ENCODE measurements at regions not wholly inside any gene's neighbourhood (a gene's known extent, or its start where the extent isn't known, plus 50 kb on each side); places are given as distances from the start of the nearest gene placed in this dataset.

GRCh38 chrX:9233141-9233540 lies 199.2 kb upstream of the FAM9B start:
- H3K79me2 ChIP-seq (ENCODE audit: control insufficient read depth, insufficient read depth, low read length): no peaks in the 10 kb centered on the region
- H3K4me3 ChIP-seq (ENCODE audit: control insufficient read depth in 2 of 3, extremely low read depth in 1 of 3, insufficient read depth in 2 of 3, low read depth in 1 of 3, low read length in 3 of 3): no peak overlapping the region
- no peak overlapping the region for H2AFZ ChIP-seq (ENCODE audit: control insufficient read depth, low read length)
- FAIRE-seq (no peak), DNase-seq (ENCODE audit: low read depth, low spot score) (no peak)
- no peaks in the 10 kb centered on the region for H3K36me3 ChIP-seq (ENCODE audit: control insufficient read depth in 2 of 2, extremely low read depth in 1 of 2, insufficient read depth in 2 of 2, low read length in 2 of 2)
- no peaks in the 10 kb centered on the region for H3K4me1 ChIP-seq (ENCODE audit: control insufficient read depth, extremely low read depth, insufficient read depth, low read length)
- H3K27ac ChIP-seq (ENCODE audit: control insufficient read depth, insufficient read depth, low read length): no peak overlapping the region
- H3K9me3 ChIP-seq (ENCODE audit: control insufficient read depth, low read depth, low read length): no peaks in the 10 kb centered on the region
- no peak overlapping the region for H3K9ac ChIP-seq (ENCODE audit: control insufficient read depth, extremely low read depth, insufficient read depth, low read length)
- TF ChIP-seq CTCF (optimal IDR thresholded peaks at IDR 0.05 in 1 of 3, IDR thresholded peaks at IDR 0.05 in 1 of 3, conservative IDR thresholded peaks at IDR 0.05 in 1 of 3; ENCODE audit: extremely low read depth in 1 of 3, insufficient read depth in 2 of 3, low read length in 3 of 3): no peak
- TF ChIP-seq EZH2 (IDR thresholded peaks at IDR 0.05; ENCODE audit: low read length): no peak
- H3K4me2 ChIP-seq (ENCODE audit: control insufficient read depth, extremely low read depth, insufficient read depth, low read depth, low read length): no peak overlapping the region
- dilution Hi-C loops (cut with MboI; ENCODE audit: extremely low pct_ligation_motif_present, low sequenced_read_pairs): no loop called here
- H3K9me1 ChIP-seq (ENCODE audit: control insufficient read depth, extremely low read depth, insufficient read depth, low read length): no peaks in the 10 kb centered on the region
- H4K20me1 ChIP-seq (ENCODE audit: control insufficient read depth, extremely low read depth, insufficient read depth, low read length): no peaks in the 10 kb centered on the region
- no peaks in the 10 kb centered on the region for H3K27me3 ChIP-seq (ENCODE audit: control insufficient read depth, extremely low read depth, insufficient read depth, low read length)

GRCh38 chrX:9234315-9234714 lies 200.4 kb upstream of the FAM9B start:
- no peak overlapping the region for H3K4me2 ChIP-seq (ENCODE audit: control insufficient read depth, extremely low read depth, insufficient read depth, low read depth, low read length)
- H3K79me2 ChIP-seq (ENCODE audit: control insufficient read depth, insufficient read depth, low read length): no peaks in the 10 kb centered on the region
- dilution Hi-C loops (cut with MboI; ENCODE audit: extremely low pct_ligation_motif_present, low sequenced_read_pairs): no loop called here
- H2AFZ ChIP-seq (ENCODE audit: control insufficient read depth, low read length): no peak overlapping the region
- H3K9me1 ChIP-seq (ENCODE audit: control insufficient read depth, extremely low read depth, insufficient read depth, low read length): no peaks in the 10 kb centered on the region
- TF ChIP-seq EZH2 (IDR thresholded peaks at IDR 0.05; ENCODE audit: low read length): no peak
- TF ChIP-seq CTCF (optimal IDR thresholded peaks at IDR 0.05 in 1 of 3, IDR thresholded peaks at IDR 0.05 in 1 of 3, conservative IDR thresholded peaks at IDR 0.05 in 1 of 3; ENCODE audit: extremely low read depth in 1 of 3, insufficient read depth in 2 of 3, low read length in 3 of 3): no peak
- H4K20me1 ChIP-seq (ENCODE audit: control insufficient read depth, extremely low read depth, insufficient read depth, low read length): no peaks in the 10 kb centered on the region
- no peak overlapping the region for H3K9ac ChIP-seq (ENCODE audit: control insufficient read depth, extremely low read depth, insufficient read depth, low read length)
- no peaks in the 10 kb centered on the region for H3K4me1 ChIP-seq (ENCODE audit: control insufficient read depth, extremely low read depth, insufficient read depth, low read length)
- no peak for DNase-seq (ENCODE audit: low read depth, low spot score)
- H3K27me3 ChIP-seq (ENCODE audit: control insufficient read depth, extremely low read depth, insufficient read depth, low read length): no peaks in the 10 kb centered on the region
- no peak for FAIRE-seq
- no peak overlapping the region for H3K27ac ChIP-seq (ENCODE audit: control insufficient read depth, insufficient read depth, low read length)
- H3K36me3 ChIP-seq (ENCODE audit: control insufficient read depth in 2 of 2, extremely low read depth in 1 of 2, insufficient read depth in 2 of 2, low read length in 2 of 2): no peaks in the 10 kb centered on the region
- no peak overlapping the region for H3K4me3 ChIP-seq (ENCODE audit: control insufficient read depth in 2 of 3, extremely low read depth in 1 of 3, insufficient read depth in 2 of 3, low read depth in 1 of 3, low read length in 3 of 3)
- no peaks in the 10 kb centered on the region for H3K9me3 ChIP-seq (ENCODE audit: control insufficient read depth, low read depth, low read length)

Data from keratinocyte (primary cell).